Activated CD8-positive, alpha-beta memory T cell treated with anti-CD3 and anti-CD28 coated beads, Interleukin-2, amount 50 U/mL, for 24 hours (primary cell): ENCODE measurements at regions not wholly inside any gene's neighbourhood (a gene's known extent, or its start where the extent isn't known, plus 50 kb on each side); places are given as distances from the start of the nearest gene placed in this dataset.

Experiments used
- DNase-seq: peaks from one replicate; pipeline ENCODE4 v3.0.0-alpha.2; 2020; ENCODE audit errors: extremely low read depth

DNA sequence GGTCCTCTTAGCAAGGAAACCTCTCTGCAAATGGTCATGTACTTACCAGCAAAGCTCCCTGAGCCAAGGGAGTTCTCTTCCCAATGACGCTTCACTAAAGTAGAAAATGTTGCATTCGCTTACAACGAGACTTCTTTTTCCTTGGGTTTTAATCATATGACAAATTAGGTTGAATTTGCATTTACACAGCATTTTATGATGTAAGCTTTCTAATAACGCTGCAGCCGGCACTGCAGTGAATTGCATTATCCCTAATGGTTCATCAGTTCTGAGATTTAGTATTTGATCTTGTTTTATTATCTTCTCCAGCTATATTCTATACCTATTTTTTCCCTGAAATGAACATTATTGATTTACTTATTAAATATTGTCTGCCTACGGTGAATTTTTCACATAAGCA is 339.3 kb upstream of the PFKP start:
- no peak for DNase-seq

DNA sequence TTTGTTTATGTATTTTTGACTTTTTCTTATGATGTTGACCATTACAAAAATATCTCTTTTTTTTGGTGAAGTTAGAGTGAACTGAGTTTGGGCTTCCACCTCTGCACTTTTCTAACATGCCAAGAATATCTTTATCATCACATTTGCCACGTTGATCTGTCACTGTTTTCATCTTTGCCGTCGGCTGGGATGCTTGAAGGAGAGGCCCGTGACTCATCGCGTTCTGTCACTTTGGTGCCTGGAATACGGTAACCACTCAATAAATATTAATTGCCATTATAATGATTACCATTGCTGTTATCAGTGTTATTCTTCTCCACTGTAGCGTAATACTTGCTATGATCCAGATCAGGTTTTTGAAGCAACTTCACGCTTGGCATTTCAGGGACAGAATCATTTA is 350.8 kb upstream of the PFKP start:
- no peak for DNase-seq

DNA sequence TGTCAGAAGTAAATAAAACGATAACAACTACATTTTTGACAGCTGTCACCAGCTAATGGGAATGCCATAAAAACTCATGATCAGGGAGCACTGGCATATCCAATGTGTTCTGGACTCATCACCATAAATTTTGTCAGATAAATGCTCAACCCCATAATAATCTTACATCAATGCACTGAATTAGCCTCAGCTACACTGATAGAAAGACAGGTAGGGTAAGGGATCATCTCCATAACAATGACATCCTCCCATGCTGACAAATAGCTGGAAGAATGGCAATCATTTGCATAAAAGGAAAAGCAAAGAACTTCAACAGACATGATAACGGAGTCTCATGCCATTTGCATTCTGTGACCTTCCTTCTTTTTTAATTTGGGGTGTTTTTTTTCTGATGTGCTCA is 352.8 kb upstream of the PFKP start:
- DNase-seq: no peak

DNA sequence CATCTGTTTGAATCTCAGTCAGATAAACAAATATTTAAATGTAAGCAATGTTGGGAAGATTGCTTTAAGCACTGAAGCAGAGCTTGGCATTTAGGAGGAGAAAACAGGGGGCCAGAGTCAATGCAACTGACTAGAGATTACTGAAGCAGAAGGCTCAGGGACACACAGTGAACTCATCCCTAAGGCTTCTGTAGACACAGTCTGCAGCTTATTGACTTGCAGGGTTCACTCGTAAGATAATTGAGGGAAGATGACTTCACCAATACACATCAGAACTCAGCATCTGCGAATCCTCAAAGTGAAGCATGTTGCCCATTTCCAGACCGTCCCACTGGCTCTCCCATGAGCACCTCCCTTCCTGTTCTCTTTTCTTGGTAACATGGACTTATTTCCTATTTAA is 363.4 kb upstream of the PFKP start:
- DNase-seq: no peak

DNA sequence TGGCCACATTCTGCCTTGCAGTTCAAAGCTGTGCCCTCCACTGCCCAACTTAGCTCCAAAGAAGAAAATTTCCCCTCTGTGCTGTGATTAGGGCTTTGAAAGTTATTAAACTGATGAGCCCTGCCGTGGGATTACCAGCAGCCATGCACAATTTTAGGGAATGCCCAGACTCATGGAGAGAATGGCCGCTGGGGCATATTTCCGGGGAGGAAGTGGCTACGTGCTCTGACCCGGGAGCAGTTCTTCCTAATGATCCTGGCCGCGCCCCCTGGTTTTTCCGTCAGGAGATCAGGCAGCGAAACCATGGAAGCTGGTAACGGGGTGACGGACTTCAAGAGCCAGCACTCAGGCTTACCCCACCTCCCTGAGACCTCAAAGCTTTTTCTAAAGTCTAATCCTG is 365.5 kb upstream of the PFKP start:
- no peak for DNase-seq

DNA sequence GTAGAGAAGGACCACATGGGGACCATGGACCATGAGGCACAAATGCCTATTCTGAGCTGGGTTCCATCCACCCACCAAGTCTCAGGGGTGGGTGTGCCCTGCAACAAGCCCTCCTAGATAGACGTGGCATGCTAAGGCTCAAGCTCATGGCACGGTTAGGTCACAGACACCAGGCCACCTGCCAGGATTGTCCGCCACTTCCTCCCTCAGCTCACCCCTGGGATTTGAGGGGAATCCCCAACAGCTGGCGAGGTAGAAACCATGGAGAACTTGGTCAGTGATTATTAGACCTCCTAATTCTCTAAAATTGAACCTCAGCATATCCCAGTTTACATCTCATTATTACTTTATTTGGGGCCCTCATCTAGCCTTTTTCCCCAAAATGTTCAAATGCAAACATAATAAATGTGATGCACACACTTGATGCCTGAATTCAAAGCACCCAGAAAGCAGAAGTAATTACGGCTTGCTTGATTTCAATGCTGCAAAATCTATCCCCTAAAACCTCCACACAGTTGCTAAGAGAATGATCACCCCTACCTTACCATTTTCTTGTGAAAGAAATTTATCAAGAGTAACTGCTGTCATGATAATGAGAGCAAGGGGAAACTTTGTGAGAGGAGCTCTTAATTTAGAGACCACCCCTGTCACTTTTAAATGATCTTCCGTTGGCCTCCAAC is 366.6 kb upstream of the PFKP start:
- no peak for DNase-seq

DNA sequence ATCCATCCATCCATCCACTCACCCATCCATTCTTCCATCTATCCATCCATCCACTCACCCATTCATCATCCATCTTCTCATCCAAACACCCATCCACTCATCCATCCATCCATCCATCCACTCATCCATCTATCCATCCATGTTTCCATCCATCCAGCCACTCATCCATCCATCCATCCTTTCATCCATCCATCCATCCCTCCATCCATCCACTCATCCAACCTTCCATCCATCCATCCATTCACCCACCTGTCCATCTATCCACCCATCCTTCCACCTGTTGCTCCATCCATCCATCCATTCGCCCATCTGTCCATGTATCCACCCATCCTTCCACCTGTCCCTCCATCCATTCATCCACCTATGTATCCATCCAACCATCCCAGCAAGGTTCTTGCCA is 378.4 kb upstream of the PFKP start:
- no peak for DNase-seq

DNA sequence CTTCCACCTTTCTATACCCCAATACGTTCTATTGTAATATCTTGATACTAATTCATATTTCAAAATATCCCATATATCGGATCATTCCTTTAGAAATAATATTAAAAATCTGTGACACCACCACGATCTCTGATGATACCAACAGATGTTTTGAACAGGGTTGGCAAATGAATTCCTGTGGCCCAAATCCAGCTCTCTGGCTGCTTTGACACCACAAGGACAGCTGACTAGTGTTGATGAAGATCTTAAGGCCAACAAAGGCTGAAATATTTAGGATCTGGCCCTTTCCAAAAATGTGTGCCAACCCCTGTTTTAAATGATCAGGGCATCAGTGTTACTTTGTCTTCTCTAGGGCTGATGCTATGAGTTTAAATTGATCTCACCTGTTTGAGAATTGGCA is 380.7 kb upstream of the PFKP start:
- no peak for DNase-seq

DNA sequence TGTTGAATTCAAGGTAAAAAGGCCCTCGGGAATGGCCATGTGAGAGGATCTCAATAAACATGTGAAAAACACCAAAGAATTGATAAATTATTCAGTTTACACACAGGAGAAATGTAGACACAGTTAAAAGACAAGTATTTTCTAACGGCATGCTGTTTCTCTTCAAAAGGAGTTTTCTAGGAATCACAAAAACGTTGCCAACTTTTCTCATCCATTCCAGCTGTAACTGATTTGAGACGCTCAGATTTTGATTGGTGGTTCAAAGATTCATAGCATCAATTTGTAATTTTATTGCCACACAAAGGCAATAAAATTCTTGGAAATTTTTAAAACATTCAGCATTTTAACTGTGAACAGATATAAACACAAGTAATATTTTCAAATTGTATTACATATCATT is 384.9 kb upstream of the PFKP start:
- DNase-seq: no peak

DNA sequence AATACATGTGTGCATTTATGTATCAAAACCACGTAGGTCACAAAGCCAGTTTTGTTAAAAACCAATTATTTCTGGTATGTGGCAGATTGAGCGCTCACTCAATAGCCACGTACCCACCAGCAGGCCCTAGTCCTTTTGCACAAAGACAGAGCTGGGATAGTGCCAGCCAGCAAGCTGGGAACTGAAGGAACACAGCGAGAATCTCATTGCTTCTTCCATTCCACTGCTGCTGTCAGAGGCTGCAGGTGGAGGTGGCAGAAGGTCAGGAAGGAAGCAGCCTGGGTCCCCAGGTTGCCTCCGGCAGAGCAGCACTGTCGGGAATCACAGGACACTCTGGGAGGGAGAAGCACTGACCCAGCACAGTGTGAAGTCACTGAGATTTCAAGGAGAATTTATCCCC is 385.5 kb upstream of the PFKP start:
- no peak for DNase-seq

DNA sequence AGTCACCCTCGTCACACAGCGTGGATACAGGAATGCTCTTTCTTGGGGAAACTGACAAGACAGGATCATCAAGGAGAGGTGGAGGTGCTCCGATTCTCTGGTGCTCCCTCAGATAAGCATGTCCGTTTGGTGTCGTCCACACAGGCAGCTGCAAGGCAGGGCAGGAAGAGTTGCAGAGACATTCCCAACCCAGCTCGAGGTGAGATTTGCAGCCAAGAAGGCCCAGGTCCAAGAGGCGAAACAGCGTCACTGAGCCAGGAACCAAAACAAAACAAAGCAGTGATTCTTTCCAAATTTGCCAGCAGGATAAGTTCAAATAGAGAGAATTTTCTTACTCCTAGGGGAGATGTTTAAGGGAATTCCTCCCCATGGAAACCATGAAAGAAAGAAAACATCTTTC is 386.5 kb upstream of the PFKP start:
- no peak for DNase-seq

DNA sequence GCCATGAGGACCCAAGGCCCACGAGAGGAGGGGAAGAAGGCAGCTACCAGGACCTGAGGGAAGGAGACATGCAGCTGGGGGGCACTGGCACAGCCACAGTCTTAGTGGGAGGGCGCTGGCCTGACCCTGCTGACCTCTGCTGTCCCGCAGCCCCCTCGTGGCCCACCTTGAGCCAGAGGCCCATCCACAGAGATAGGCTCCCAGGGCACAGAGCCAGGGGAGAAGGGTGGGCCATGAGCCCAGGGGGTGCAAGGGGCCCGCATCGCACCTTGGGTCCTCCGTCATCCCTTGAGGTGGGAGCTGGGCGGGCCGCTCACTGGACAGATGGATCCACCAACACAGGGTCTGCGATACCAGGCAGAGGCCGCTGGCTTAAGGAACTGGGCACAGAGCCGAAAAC is 387.7 kb upstream of the PFKP start:
- DNase-seq: no peak

DNA sequence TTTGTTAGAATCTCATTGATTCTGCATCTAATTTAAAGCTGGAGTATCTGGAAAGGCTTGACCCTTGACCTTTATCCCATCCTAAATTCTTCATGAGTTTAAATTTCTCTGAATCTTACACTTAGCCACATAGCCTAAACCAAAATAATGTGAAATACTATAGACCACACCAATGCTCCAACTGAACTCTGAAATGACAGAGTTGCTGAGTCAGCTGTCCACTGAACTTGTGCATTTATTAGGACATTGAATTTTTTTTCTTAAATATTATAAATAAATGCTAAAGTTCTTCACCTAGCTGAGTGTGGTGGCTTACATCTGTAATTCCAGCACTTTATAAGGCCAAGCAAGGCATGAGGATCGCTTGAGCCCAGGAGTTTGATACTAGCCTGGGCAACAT is 390.9 kb upstream of the PFKP start:
- DNase-seq: no peak

DNA sequence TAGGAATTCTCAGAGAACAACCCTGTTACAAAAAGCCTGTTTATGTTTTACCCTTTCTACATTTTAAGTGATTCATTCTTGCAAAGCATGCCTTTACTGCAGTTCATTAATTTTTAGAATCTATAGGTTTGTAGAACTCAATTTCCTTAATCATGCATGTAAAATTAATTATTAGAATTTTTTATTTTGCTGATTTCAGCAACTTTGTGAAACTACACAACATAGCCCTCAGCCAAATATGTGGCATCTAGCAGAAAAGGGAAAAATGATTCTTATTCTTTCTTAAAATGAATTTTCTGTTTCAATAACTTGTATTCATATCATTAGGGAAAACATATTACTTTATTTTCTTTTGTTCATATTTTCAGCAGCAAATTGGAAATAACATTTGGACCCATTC is 392.9 kb upstream of the PFKP start:
- DNase-seq: no peak

DNA sequence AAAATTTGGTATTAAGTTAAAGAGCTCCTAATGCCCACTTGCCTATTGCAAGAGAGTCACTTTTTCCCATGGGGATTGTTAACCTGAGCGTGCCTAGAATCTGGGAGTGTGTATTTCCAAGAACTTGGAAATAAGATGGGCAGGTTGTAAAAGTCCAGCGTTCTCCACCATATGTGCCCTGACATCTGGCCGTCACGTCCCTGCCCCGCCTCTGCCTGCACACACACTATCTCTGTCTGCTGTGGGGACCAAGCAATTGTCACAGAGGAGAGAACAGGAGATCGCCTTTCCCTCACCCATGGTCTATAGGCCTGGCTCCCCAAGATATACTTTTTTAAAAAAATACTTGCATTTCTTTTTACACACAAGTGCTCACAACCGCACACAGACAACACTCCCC is 396.5 kb upstream of the PFKP start:
- DNase-seq: no peak

DNA sequence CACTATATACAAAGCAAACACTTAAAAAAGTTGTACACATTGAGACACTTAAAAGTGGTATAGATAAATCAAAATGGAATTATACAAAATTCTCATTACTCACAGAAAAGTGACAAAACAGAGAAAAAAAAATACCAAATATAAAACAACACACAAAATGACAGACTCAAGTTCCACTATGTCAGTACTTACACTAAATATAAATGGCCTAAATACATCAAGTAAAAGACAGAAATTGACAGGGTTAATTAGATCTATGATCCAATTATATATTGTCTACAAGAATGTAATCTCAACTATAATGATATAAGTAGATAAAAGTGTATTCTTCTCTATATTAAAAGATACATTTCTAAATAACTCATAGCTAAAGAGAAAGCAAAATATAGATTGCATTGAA is 401.6 kb upstream of the PFKP start:
- no peak for DNase-seq

DNA sequence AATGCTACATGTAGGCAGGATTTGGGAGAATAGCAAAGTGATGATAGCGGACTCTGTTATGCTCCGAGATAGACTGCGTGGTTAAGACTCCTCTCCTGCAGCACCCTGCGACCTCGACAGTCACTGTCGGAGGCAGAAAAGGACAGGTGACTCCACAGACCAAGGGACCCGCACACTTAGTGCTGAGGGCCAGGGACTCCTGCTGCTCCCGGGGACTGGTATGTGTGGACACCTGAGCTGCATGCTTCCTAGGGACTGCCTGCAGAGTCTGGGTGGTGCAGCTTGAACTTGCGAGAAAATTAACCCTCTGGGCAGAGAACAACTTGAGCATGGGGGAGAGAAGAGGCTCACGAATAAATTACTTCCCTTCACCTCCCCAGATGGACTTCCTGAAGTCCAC is 407.1 kb upstream of the PFKP start:
- DNase-seq: no peak

DNA sequence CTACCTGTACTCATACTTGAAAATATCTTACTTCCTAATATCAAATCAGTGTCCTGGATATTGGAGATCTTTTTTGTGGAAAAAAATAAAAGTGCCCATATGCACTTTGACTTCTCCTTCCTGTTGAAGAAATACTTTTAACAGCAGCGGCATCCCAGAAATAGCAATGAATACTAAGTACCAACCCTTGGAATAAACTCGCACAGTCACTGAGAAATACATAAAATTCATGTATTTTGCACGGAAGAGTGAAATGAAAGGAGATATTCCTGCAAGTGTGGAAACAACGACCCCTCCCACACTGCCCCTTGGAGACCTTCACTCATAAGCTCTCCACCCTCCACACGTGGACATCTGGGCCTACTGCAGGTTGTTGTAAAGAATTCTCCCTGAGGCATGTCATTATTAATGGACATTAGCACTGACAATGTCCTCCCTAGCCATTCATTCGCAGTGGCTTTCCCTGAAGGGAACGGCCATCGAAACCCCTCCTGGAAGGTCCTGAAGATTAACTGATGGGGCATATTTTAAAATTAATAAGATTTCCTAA is 407.6 kb upstream of the PFKP start:
- no peak for DNase-seq

DNA sequence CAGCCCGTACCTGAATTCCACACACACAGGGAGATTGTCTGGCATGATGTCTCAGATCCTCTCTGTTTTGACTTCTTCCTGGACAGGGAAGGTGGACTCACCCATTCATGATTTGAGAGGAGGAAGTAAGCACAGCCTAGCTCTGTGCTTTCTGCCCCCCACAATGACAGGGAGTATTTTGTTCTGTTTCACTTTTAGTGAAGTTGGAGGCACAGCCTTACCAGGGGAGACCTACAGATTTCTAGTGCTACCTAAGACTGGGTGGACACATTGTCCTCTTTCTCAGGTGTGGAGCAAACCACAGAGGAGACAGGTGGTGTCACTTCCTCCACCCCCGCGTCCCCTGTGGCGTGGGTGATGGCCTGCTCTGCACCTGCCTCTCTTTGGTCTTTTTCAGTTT is 408.6 kb upstream of the PFKP start:
- no peak for DNase-seq

DNA sequence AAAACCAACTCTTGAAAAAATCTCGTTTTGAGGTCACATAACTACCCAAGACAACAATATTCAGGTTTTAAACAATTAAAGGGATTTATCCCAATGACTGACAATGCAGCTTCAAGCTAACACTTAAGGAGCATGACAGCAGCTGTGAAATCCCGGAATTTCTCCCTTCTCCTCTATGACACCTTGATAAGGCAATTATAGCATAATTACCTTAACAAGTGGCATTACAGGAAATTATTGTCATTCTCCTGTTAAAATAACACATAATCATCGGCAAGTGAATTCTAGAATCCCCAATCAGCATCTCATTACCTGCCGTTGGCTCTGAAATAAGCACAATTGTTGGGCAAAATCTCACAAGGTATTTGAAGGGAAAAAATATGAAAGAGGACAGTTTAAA is 417.0 kb upstream of the PFKP start:
- no peak for DNase-seq

DNA sequence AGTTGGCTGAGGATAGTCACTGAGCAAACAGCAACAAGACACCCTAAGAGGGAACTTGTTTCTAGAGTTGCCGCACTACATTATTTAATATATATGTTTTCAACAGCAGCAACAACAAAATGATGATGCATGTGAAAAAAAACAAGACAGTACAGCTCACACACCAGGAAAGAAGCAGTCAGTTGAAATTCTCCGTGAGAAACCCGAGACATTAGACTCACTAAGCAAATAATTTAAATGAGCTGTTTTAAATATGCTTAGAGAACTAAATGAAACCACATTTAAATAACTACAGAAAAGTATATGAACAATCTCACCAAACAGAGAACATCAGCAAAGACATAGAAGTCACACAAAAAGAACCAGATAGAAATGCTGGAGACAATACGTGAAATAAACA is 426.3 kb upstream of the PFKP start:
- DNase-seq: no peak

DNA sequence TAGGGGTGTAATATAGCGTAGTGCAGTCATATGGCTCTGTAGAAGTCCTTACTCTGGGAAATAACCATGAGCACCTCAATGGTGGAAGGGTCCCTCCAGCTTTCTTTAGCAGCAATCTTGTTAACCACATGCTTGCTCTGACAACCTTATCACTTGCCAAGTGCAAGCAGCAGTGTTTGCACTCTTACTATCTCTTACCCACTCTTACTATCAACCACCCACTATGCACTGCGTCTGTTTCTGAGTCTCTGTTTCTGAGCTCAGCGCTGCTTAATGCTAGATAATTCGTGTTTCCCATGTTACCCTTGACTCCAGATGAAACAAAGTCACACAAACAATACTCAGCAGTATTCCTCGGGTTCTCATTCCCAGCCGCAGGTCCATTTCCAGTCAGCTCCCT is 433.7 kb upstream of the PFKP start:
- DNase-seq: no peak

DNA sequence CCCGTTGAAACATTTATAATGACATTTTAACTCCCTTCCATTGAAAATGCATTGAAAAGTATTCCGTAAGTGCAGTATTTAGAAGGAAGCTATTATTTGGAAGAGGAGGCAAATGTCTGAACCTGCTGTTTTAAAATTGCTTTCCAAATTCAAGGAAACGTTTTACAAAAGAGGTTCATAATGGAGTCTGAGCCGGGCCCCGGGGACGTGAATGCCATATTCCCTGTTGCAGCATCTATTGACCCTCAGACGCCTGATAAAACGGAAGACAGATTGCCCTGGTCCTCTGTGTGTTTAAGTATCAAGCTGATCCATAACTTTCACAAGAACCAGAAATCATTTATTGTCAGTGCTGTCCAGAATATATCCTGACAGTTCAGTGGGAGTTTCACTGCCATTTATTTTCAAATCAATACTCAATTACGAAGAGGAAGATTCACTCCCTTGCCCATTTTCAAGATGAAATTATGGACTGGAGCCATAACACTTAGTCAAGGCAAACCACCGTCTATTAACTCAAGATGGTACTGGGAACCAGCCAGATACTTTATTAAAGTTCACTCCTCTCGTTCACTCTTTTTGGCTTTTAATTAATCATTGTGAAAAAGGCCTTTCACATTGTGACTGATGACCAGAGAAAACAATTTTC is 435.7 kb upstream of the PFKP start:
- DNase-seq: no peak

DNA sequence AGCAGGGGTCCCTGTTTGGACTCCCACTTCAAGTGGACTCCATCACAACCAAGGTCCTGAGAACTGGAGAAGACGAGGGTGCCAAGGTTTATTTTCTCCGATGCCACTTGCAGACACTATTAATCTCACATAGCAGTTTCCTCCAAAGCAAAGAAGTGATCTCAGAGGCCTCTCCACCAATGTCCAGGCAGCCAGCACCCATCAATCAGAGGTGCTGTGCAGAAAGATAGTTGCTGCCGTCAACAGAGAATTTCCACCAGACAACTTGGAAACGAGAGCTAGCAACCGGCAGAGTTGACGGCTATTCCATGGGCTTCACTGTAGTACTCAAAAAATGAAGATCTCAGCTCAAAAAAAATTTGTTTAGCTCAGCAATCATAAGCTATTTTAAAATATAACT is 438.6 kb upstream of the PFKP start:
- no peak for DNase-seq
